Fibroblast of skin of left quadriceps (primary cell): ENCODE measurements at regions not wholly inside any gene's neighbourhood (a gene's known extent, or its start where the extent isn't known, plus 50 kb on each side); places are given as distances from the start of the nearest gene placed in this dataset.

Source experiments
- DNase-seq, 2 experiments: peaks; one replicate each; pipeline ENCODE4 v3.0.0-alpha.2; 2013; ENCODE audit warnings: low read depth in 2 of 2

- no peak for DNase-seq
Measured at GRCh38 chr12:95411466-95411865, 62.5 kb upstream of the METAP2 start.

GRCh38 chr12:95412482-95413311, 61.3 kb upstream of the METAP2 start:
- DNase-seq = peak; percentile 99

GRCh38 chr12:95413576-95413975, 60.4 kb upstream of the METAP2 start:
- DNase-seq = peak; percentile 36

- DNase-seq = no peak
Measured at GRCh38 chr12:95415451-95415850, 58.5 kb upstream of the METAP2 start.

- DNase-seq = no peak
Measured at GRCh38 chr12:95416111-95416636, 57.8 kb upstream of the METAP2 start.

- no peak for DNase-seq
Measured at GRCh38 chr12:95417372-95417771, 56.6 kb upstream of the METAP2 start.

GRCh38 chr12:95418142-95418541, 55.8 kb upstream of the METAP2 start:
- DNase-seq = no peak
